Body of pancreas (tissue), 4 donors: ENCODE measurements at regions not wholly inside any gene's neighbourhood (a gene's known extent, or its start where the extent isn't known, plus 50 kb on each side); places are given as distances from the start of the nearest gene placed in this dataset.

ENCODE experiments used
- CTCF ChIP-seq, 7 experiments: fragments of 450-650 bp in 4 of 7; fragments of 200-600 bp in 3 of 7; sonication (generic) in 3 of 7; IDR thresholded peaks; one replicate each; pipeline ENCODE4 v1.5.1; 2016 to 2019; ENCODE audit warnings: antibody characterized with exemption in 7 of 7
- POLR2A ChIP-seq, 3 donors: fragments of 450-650 bp; IDR thresholded peaks; one replicate each; pipeline ENCODE4 v1.6.1; 2016; ENCODE audit warnings: antibody characterized with exemption in 3 of 3, mild to moderate bottlenecking in 2 of 3

- no peak for TF ChIP-seq CTCF (IDR thresholded peaks at IDR 0.05)
- TF ChIP-seq POLR2A (IDR thresholded peaks at IDR 0.05), result no peak
Observed at GRCh38 chr3:69456631-69457030, 70.7 kb upstream of the FRMD4B start.
